ENCODE measurements at regions not wholly inside any gene's neighbourhood (a gene's known extent, or its start where the extent isn't known, plus 50 kb on each side); places are given as distances from the start of the nearest gene placed in this dataset.

- no peak overlapping the region for H2BK15ac ChIP-seq (ENCODE audit: low read depth, low read length)
- H3K36me3 Mint-ChIP-seq (ENCODE audit: insufficient read depth in 1 of 3, low read depth in 3 of 3) = no peaks in the 10 kb centered on the region
- no peak overlapping the region for H2BK12ac ChIP-seq (ENCODE audit: insufficient read length, low read depth, low read length)
- no peak overlapping the region for H2BK20ac ChIP-seq (ENCODE audit: low read depth, low read length, poor library complexity, severe bottlenecking)
- no peak overlapping the region for H3K4me2 ChIP-seq (ENCODE audit: insufficient read depth, insufficient read length, low read length)
- H4K91ac ChIP-seq (ENCODE audit: insufficient read length, low read depth, low read length) = no peak overlapping the region
- H3K79me1 ChIP-seq (ENCODE audit: insufficient read depth, low read depth, low read length, poor library complexity, severe bottlenecking) = no peaks in the 10 kb centered on the region
- H3K27me3 Mint-ChIP-seq (ENCODE audit: low read depth) = no peaks in the 10 kb centered on the region
- no peak overlapping the region for H3K18ac ChIP-seq (ENCODE audit: insufficient read length, low read depth, low read length)
- H3K9ac ChIP-seq (ENCODE audit: extremely low read depth, insufficient read length, low read length) = no peak overlapping the region
- no peak for TF ChIP-seq CTCF (conservative IDR thresholded peaks at IDR 0.05)
- H3K27ac ChIP-seq (ENCODE audit: insufficient read length, low read depth, low read length) = no peak overlapping the region
- no peaks in the 10 kb centered on the region for H3K27me3 ChIP-seq (ENCODE audit: insufficient read depth, low read length)
- no peaks in the 10 kb centered on the region for H3K9me3 Mint-ChIP-seq
- no peak overlapping the region for H2BK5ac ChIP-seq (ENCODE audit: insufficient read length, low read length)
- H2BK120ac ChIP-seq (ENCODE audit: low read depth, low read length, poor library complexity, severe bottlenecking) = no peak overlapping the region
- H2AFZ ChIP-seq (ENCODE audit: low read length) = no peak overlapping the region
- no peaks in the 10 kb centered on the region for H3K9me3 ChIP-seq (ENCODE audit: control insufficient read depth, low read depth, low read length)
- H2AK5ac ChIP-seq (ENCODE audit: insufficient read length, low read length) = no peak overlapping the region
- H3K79me2 ChIP-seq (ENCODE audit: insufficient read depth, low read length) = no peaks in the 10 kb centered on the region
- no peaks in the 10 kb centered on the region for H4K20me1 ChIP-seq (ENCODE audit: control insufficient read depth, insufficient read depth, insufficient read length)
- H3K4me1 Mint-ChIP-seq = 0 out of 4 replicates have a peak, but pooled peaks cover 0 to 2% of the 10 kb centered on the region in 2 experiments
- DNase-seq = no peak
- H3K4me1 ChIP-seq (ENCODE audit: insufficient read depth, low read length) = no peaks in the 10 kb centered on the region
- H3K4ac ChIP-seq (ENCODE audit: low read depth, low read length) = no peak overlapping the region
- H3K14ac ChIP-seq (ENCODE audit: insufficient read depth, low read length) = no peak overlapping the region
- no peak overlapping the region for H3K56ac ChIP-seq (ENCODE audit: insufficient read length, low read depth, low read length)
- H4K8ac ChIP-seq (replicated peaks; ENCODE audit: insufficient read length, low read depth, low read length) = no peak overlapping the region
- WGBS (ENCODE audit: extremely low coverage, insufficient read length, low lambda C conversion rate) = no CpG with 5 or more reads among the region's 10 CpGs
- H3K27ac Mint-ChIP-seq = no peak overlapping the region
- no peak overlapping the region for H3K23ac ChIP-seq (ENCODE audit: insufficient read length, low read depth, low read length)
- H3K23me2 ChIP-seq (ENCODE audit: insufficient read length, low read depth, low read length, poor library complexity, severe bottlenecking) = no peaks in the 10 kb centered on the region
- H4K5ac ChIP-seq (ENCODE audit: insufficient read length, low read depth, low read length) = no peak overlapping the region
- no peak overlapping the region for H3T11ph ChIP-seq (ENCODE audit: low read length)
- no peak overlapping the region for H3K4me3 Mint-ChIP-seq
These were observed 111.3 kb upstream of the LOC128125822 start for GRCh38 chr6:63460971-63461370.

Data from H9 (cell line).